HG02938 (cell line): ENCODE measurements at regions not wholly inside any gene's neighbourhood (a gene's known extent, or its start where the extent isn't known, plus 50 kb on each side); places are given as distances from the start of the nearest gene placed in this dataset.

Experiments used
- ATAC-seq: cut with Tn5 transposase; IDR thresholded peaks from one replicate; pipeline ENCODE4 v1.9.1; 2021; ENCODE audit warnings: mild to moderate bottlenecking, moderate library complexity; ENCODE audit not compliant: unreplicated experiment

GRCh38 chr16:59213952-59214351, 479.8 kb upstream of the GOT2 start:
- no peak for ATAC-seq

DNA sequence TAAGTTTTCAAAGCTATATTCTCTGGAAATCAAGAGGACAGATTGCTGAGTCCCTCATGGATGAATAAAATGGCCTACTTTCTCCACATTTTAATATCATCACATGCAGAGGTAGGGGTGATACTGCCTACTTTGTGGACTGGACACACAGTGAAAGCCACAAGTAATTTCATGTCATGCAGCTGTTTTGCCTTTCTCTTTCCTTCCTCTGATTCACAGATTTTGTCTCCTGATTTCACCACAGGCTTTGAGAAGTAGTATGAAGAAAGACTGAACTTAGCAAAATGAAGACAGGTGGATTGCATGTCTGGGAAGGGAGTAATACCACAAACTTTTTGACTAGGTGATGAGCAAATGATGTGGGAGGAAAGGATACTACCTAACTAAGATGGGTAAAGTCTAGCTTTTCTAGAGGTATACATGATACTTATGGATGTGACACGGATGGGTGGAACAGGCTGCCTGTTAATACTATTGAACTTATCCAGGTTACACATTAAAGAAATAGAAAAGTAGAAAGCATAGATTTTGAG, 478.4 kb upstream of the GOT2 start:
- ATAC-seq, result no peak

DNA sequence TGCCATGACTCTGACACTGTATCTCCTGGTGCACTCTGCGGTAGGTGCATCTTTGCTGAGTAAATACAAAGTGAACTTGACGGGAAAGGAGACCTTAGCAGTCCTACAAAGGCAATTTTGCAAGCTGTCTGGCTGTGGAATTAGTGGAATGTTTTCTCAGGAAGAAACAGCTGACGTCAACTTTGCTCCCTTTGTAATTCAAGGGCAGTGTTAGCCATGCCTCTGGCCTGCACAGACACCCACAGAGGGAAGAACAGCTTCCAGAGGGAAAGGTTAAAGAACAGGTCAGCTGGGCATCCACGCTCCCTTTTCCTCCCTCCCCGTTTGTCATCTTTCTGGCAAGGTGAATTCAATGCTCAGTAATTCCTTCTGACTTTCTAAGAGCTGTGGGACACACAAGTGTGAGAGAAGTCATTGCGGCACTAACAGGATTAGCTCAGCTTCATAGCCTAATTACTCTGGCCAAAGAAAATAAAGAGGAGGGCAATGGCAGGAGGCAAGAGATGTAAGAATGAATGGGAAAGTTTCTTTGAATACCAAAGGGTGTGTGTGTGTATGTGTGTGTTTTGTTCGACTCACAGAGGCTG, 476.9 kb upstream of the GOT2 start:
- no peak for ATAC-seq

DNA sequence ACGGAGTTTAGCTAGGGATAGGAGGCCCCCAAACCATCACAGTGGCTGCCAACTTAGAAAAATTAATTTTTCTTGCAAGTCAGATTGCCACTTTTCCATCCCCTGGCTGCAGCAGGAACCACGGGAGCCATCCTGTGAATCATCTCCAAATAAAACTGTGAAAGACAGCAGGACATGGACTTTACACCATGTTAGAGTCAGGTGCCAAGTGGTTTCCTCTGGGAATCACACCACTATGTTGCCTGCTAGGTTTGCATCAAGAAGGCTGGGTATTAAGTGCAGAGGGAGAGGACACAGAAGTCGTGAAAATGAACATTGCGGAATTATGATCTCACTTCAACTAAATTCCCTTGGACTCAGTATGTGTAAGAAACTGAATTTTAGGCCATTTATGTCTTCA, 471.3 kb upstream of the GOT2 start:
- no peak for ATAC-seq

DNA sequence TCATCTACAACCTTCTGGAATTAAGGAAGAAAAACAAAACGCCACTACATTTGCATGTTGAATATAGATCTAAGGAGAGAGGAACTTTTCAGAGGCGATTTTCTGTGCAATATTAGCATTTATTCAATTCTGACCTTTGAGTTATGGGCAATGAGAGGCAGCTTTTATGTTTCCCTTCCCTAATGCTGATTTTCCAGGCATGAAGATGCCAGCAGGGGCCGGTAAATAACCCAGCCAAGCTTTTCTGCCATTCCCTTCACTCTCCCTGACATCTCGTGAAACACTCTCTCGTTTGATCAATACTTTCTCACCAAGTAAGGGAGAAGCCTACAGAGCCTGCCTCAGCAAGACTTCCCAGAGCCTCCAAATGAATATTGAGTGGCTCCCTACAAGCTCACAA, 470.5 kb upstream of the GOT2 start:
- ATAC-seq, result no peak

DNA sequence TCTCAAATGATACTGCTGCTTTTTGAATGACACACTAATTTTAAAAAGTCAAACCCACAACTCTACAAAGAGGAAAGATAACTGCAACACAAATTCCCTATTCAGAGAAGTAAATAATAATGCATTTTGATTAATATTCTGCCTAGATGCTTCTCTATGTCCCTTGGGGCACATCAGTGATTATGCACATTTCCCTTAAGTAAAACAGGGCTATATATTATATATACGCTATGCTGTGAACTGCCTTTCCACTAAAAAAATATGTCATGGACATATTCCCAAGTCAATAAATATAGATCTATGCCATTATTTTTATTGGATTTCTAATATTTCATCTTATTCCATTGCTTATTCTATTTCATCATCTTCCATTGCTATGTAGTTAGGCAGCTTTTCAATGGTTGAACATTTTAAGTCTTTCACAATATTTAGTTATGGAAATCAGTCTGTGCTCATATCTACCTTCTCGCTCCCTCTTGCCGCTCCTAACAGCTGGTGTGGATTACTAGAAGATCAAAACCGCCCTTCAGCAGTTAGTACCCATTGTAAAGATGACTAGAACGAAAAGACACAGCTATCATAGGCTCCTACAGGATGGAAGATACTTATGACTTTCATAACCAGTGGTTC, 468.2 kb upstream of the GOT2 start:
- no peak for ATAC-seq

DNA sequence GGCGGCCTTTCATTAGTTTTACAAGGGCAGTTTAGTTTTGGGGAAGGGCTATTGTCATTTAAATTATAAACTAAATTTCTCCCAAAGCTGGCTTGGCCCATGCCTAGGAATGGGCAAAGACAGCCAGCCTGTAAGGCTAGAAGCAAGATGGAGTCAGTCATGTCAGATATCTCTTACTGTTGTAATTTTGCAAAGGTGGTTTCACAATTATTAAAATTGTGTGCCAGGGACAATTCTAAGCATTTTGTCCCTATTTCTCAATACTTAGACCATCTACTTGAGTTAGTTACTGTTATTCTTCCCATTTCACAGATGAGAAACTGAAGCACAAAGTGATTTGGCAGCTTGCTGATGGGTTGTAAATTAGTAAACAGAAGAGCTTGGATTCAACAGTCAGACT, 467.7 kb upstream of the GOT2 start:
- ATAC-seq, result no peak

DNA sequence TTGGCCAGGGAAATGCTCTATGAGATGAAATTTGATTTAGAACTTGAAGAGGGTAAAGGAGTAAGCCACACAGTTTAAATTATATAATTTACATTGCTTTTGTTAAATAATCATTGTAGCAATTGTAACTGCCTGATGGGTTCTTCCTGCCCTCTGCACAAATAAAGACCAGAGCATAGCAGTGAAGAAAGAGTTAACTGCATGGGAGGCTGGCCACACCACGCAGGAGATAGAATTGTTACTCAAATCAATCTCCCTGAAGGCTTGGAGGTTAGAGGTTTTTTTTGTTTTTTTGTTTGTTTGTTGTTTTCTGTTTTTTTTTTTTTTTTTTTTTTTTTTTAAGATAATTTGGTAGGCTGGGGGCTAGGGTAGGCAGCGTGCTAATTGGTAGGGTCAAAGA, 467.0 kb upstream of the GOT2 start:
- ATAC-seq, result no peak

GRCh38 chr16:59198487-59198886, 464.4 kb upstream of the GOT2 start:
- ATAC-seq, result no peak

DNA sequence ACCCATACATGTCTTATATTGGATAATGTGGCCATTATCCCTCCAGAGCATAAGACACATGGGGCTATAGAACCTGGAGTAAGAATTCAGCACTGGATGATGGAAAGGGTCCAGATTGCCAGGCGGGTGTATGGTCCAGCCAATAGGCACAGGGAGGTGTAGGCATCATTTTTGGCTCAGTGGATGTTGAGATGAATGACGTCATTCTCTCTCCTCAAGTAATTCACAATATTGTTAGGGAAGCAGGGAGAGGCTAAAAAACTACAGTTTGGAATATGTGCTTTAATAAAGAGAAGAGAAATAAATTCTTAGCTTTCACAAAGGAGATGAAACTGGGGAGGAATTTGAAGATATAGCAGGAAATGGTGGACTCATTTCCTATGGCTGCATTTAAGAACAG, 461.1 kb upstream of the GOT2 start:
- ATAC-seq, result no peak

DNA sequence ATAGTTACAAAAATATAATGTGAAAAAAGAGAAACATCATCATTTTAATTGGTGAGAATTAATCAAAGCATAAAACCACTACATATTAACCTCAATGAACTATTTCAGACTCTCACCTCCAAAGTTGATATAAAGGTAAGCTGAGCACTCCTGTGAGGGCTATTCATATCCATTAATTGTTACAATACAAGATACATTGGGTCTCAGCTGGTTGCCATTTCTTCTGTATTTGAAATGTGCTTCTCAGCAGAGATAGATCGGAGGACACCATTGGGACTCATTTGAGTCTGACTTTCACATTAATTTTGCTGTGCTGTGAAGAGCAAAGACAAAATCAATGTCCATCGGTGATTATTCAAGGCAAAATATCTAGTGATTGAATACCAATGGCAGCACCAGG, 459.5 kb upstream of the GOT2 start:
- no peak for ATAC-seq

GRCh38 chr16:59192551-59193199, 458.6 kb upstream of the GOT2 start:
- ATAC-seq, result no peak

DNA sequence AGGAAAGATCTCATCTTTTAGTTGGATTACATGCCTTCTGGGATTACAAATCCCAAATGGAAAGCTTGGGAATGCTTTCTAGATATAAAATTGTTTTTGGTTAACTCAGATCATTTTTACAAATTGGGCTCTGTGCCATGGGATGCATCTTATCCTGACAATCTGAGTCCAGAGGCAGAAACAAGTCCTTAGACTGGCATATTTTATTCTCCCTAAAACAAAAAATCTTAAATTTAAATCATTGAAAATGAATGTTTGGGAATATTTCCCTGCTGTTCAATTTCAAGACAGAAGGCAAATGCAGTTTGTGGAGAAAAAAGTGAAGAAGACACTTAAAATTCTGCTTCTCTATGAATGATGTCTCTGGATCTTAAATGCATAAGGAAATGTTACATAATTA, 456.6 kb upstream of the GOT2 start:
- no peak for ATAC-seq

DNA sequence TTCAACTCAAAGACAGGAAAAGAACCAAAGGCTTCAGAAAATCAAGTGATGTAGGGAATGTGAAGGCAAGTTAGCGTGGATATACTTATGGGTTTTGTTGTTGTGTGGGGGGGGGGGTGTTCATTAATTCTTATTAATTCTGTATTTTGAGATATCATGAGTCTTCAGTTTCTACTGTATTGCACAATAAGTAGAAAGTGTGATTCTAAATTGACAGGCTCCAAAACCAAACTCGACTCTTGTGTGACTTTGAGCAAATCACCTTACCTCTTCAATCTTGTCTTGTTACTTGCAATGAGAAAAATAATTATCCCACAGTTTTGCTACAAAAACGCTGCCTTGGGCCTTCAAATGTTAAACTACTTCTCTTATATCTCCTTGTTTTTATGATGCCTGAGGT, 453.9 kb upstream of the GOT2 start:
- no peak for ATAC-seq

DNA sequence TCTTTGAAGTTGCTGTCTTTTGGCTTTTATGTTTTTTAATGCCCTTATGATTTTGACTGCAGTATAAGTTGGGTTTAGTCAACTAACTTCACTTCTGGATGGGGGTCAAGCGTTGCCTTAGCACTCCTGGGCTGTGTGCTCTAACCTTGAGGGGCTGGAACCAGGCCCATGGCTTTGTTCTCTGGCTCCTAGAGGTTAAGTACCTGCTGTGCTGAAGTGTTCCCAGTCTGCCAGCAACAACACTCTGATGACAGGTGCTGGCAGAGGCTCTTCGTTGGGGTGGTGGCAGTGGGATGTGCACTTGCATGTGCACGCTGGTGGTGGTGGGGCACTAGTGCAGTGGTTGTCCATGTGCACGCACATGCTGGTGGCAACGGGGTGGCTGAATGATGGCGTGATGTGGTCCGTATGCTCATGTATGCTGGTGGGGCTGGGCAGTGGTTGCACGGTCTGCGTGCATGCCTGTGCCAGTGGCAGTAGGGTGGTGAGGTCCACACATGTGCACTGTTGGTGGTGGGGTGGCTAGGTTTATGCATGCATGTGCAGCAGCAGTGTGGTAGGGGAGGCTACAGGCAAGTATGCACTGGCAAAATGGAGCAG, 447.8 kb upstream of the GOT2 start:
- ATAC-seq, result no peak

DNA sequence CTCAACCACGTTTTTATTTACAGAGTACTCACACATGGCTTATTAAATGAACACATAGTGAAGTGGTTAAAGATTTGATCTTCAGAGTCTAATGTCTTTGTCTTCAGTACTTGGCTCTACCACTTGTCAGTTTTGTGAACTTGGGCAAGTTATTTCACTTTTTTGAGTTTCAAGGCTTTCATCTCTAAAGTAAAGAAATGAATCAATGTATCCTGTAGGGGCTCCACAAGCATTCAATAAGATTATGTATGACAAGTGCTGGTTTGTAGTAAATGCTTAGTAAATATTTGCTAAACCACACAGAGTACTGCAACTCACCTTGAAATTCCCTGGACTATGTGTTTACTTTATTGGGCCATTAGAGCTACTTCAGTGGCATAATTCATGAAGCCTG, 446.0 kb upstream of the GOT2 start:
- no peak for ATAC-seq

DNA sequence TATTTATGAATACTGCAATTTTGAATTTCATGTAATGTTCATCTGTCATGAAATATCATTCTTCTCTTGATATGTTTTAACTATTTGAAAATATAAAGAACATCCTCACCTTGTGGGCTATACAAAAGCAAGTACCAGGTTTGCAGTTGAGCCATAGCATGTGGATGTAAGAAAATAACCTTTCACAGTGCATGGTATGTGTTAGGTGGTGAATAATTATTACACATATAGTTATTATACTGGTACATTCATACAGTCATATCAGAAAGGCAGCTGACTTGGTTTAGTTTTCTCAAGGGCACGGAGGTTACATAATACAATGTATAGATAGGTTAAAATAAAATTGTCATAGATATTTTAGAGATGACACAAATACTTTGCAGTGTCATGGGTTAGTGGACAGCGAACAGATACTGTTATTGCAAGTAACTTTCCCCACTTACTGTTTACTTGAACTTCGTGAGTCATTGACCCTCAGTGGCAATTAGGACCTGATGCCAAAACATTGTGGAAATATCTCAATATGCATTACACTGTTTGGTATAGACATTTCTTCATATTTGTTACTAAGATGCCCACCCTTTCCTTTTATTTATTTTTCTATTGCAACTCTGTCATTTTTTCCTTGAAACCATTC, 445.4 kb upstream of the GOT2 start:
- no peak for ATAC-seq

DNA sequence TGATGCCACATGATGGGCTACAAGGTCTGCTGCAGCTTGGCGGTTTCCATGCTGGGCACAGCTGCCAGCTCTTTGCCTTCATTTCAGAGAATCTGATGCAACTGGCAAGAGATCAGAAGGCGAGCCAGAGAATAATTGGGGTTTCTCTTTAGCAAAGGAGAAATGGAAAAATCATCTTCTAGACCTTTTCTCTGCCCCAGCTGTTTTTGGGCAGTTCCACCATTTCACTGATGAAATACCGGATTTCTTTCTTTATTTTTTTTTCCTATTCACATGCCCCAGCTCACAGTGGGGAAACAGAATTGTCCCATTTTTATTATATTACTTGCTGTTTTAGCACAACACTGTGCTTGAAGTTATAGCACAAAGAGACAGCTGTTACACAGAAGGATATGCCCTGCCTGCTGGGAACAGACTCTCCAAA, 439.3 kb upstream of the GOT2 start:
- no peak for ATAC-seq

GRCh38 chr16:59170099-59170712, 436.1 kb upstream of the GOT2 start:
- ATAC-seq, result no peak

DNA sequence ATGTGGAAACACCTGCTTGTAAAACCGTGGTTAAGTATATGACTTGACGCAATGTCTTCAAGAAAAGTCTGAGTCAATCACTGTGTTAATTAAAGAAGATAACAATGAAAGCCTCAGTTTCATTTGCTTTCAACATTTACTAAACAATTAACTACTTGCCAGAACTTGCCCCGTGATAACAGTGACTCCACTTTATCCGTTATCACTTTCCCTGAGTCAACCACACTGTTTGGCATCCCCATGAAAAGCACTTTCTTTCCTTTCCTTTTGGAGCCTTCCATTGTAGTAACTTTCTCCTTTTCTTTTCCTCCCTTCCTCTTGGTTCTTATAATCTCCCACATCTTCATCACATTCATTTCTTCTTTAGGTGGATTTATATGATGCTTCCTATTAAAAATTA, 435.1 kb upstream of the GOT2 start:
- ATAC-seq, result no peak

- no peak for ATAC-seq
These were observed 434.5 kb upstream of the GOT2 start for GRCh38 chr16:59168461-59169114.
